PFSK-1 (cell line): ENCODE measurements at regions not wholly inside any gene's neighbourhood (a gene's known extent, or its start where the extent isn't known, plus 50 kb on each side); places are given as distances from the start of the nearest gene placed in this dataset.
A peak's percentile ranks its signal among the peaks of the same experiment; 100 is the strongest.

Experiments used
- FOXP2 ChIP-seq: optimal IDR thresholded peaks from 2 replicates; pipeline ENCODE3; 2011; ENCODE audit warnings: borderline replicate concordance, control low read depth, inconsistent platforms; ENCODE audit not compliant: insufficient read depth; ENCODE audit errors: extremely low read length, extremely low read depth
- POLR2AphosphoS5 ChIP-seq: IDR thresholded peaks from 2 replicates; pipeline ENCODE4 v1.6.1; 2012; ENCODE audit warnings: low read depth, mild to moderate bottlenecking, control low read depth, low read length, moderate library complexity
- SIN3A ChIP-seq: IDR thresholded peaks from 2 replicates; pipeline ENCODE4 v1.6.1; 2012; ENCODE audit warnings: mild to moderate bottlenecking, low read length, moderate library complexity, borderline replicate concordance; ENCODE audit not compliant: insufficient read depth
- TAF1 ChIP-seq: IDR thresholded peaks from 2 replicates; pipeline ENCODE4 v1.6.1; 2012; ENCODE audit warnings: low read length, control low read depth, borderline replicate concordance; ENCODE audit not compliant: insufficient read depth
- TF ChIP-seq, protein P1 (sequence below), 2 experiments: IDR thresholded peaks; 2 replicates each; pipeline versions ENCODE4 v1.6.1 to v1.8.0; 2011 to 2012; ENCODE audit warnings: low read depth in 2 of 2, low read length in 2 of 2, control low read depth in 1 of 2, inconsistent platforms in 1 of 2, mild to moderate bottlenecking in 1 of 2, moderate library complexity in 1 of 2; ENCODE audit not compliant: insufficient read depth in 1 of 2

DNA sequence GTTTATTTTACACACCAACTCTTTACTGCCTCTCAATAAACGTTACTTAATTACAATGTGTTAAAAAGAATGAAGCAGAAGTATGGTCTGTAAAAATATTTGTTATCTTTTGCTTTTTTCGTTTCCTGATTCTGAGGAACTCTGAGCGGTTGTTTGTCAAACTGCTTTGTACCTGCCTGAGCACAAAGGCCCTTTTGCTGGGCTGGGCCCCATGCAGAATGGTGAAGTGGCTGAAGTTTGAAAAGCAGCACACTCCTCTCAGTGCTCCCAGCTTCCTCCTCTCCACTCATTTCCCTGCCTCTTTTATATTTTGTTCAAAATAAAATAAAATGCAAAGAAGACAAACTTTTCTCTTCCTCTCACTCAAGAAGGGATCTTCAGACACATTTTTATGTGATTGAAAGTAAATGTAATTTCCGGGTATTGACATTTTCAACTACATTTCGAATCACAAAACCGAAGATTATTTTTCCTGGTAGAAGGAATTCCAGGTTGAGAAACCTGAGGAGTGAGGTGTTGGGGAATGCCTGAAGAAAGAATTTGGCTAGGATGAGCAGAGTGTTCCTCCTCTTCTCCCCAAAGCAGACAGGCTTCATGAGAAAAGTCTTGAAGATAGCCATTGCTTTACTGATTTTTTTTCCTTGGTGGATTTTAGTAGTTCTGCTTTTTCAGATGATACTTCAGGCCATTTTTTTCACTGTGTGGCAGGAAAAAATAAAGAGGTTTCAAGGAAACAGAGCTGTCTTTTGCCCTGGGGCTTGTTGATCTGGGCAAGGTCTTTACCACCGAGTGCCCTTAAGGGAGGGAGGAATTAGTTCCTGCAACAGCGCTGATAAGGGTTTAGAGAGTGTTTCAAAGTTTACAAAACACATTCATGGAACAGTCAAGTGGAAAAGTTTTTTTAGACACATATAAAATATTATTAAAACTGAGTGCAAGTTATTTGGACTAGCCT, 229.8 kb downstream of the NFKBIZ start:
- TF ChIP-seq FOXP2, result no peak
- no peak for TF ChIP-seq TAF1

GRCh38 chr3:102079809-102080197, 230.5 kb downstream of the NFKBIZ start:
- TF ChIP-seq, protein P1, sequence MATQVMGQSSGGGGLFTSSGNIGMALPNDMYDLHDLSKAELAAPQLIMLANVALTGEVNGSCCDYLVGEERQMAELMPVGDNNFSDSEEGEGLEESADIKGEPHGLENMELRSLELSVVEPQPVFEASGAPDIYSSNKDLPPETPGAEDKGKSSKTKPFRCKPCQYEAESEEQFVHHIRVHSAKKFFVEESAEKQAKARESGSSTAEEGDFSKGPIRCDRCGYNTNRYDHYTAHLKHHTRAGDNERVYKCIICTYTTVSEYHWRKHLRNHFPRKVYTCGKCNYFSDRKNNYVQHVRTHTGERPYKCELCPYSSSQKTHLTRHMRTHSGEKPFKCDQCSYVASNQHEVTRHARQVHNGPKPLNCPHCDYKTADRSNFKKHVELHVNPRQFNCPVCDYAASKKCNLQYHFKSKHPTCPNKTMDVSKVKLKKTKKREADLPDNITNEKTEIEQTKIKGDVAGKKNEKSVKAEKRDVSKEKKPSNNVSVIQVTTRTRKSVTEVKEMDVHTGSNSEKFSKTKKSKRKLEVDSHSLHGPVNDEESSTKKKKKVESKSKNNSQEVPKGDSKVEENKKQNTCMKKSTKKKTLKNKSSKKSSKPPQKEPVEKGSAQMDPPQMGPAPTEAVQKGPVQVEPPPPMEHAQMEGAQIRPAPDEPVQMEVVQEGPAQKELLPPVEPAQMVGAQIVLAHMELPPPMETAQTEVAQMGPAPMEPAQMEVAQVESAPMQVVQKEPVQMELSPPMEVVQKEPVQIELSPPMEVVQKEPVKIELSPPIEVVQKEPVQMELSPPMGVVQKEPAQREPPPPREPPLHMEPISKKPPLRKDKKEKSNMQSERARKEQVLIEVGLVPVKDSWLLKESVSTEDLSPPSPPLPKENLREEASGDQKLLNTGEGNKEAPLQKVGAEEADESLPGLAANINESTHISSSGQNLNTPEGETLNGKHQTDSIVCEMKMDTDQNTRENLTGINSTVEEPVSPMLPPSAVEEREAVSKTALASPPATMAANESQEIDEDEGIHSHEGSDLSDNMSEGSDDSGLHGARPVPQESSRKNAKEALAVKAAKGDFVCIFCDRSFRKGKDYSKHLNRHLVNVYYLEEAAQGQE (IDR thresholded peaks at IDR 0.05; ENCODE audit: insufficient read depth in 1 of 2, low read depth in 2 of 2, low read length in 2 of 2), result no peak
- TF ChIP-seq TAF1, result no peak
- TF ChIP-seq SIN3A, result no peak
- no peak for TF ChIP-seq FOXP2
- no peak for TF ChIP-seq POLR2AphosphoS5

GRCh38 chr3:102081572-102082289, 232.4 kb downstream of the NFKBIZ start:
- TF ChIP-seq, protein P1 (IDR thresholded peaks at IDR 0.05; ENCODE audit: insufficient read depth in 1 of 2, low read depth in 2 of 2, low read length in 2 of 2), result 0 out of 4 replicates have a peak, but pooled peaks of 1 of the 2 experiments have one; percentile 12
- TF ChIP-seq FOXP2 (no peak), TAF1 (no peak)

DNA sequence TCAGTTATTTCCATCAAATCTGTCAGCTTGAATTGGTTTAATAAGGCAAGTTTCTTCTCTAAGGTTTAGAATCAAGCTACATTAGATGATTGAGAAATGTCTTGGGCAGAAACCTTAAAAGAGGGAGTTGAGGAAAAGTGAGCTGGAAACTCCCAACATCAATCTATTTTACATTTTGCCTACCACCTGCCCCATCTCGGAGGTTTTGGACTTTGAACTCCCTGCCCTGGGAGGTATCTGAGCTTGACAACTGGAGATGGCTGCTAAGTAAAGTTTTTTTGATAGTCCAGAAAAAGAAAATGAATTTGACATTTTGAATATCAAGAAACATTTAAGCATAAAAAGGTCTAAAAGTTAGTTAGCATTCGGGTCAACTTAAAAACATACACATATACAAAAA, 234.2 kb downstream of the NFKBIZ start:
- TF ChIP-seq FOXP2 (no peak), POLR2AphosphoS5 (no peak), TAF1 (no peak)

DNA sequence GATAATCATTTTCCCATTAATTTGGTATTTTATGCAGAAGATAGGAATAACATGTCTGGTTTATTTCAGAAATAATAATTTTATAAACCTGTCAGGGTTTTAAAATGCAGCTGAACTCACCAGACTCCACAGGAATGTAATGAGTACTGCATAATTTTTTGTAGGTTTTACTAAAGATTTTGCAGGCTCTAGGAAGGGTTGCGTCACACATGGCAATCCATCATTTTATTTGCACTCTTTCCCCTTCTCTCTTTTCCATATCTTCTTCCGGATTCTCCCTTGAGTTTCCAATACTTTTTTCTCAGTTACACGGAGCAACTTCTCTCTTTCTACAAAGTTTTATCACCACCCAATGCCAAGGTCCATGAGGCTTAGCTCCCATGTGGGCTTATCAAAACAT, 234.7 kb downstream of the NFKBIZ start:
- no peak for TF ChIP-seq FOXP2
- TF ChIP-seq SIN3A, result no peak
- no peak for TF ChIP-seq TAF1
- TF ChIP-seq, protein P1 (IDR thresholded peaks at IDR 0.05; ENCODE audit: insufficient read depth in 1 of 2, low read depth in 2 of 2, low read length in 2 of 2), result no peak
- no peak for TF ChIP-seq POLR2AphosphoS5

GRCh38 chr3:102084704-102085103, 235.4 kb downstream of the NFKBIZ start:
- TF ChIP-seq, protein P1 (IDR thresholded peaks at IDR 0.05; ENCODE audit: insufficient read depth in 1 of 2, low read depth in 2 of 2, low read length in 2 of 2), result no peak
- TF ChIP-seq FOXP2 (no peak), SIN3A (no peak), TAF1 (no peak), POLR2AphosphoS5 (no peak)
